RCC 7860 (cell line): ENCODE measurements at regions not wholly inside any gene's neighbourhood (a gene's known extent, or its start where the extent isn't known, plus 50 kb on each side); places are given as distances from the start of the nearest gene placed in this dataset.
"Not testable (repeated sequence)": the region's sequence is repeated elsewhere in the genome, so short reads cannot be mapped to it uniquely, and the experiment has no call there.

ENCODE experiments used
- DNase-seq: peaks from one replicate; pipeline ENCODE4 v3.0.0-alpha.2; 2015; ENCODE audit warnings: low spot score
- FAIRE-seq: peaks from 2 replicates; lab custom pipeline; 2012; peaks lifted over from hg19 to GRCh38; lab: Jason Lieb, UNC

DNA sequence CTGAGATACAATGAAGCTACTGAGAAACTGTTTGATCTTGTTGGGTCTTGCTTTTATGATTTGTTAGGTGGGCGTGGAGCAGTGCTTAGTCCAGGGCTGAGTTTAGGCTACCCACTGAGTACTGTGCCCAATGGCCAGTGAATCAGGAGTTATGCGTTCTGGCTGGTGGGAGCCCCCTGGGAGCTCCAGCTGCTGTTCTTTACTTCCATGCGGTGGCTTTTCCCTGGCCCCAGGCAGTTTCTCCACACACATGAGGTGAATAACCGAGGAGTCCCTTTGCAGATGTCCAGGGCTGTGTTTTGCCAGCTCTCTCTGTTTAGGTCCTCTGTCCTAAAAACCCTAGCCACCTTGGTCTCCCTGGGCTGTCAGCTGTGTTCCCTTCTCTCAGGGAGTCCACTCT lies 106.5 kb downstream of the KLF13 start:
- no peak for DNase-seq
- FAIRE-seq: no peak

GRCh38 chr15:31433574-31433973 lies 106.9 kb downstream of the KLF13 start:
- no peak for DNase-seq
- FAIRE-seq: no peak

GRCh38 chr15:31434275-31434587 lies 107.6 kb downstream of the KLF13 start:
- DNase-seq: no peak
- no peak for FAIRE-seq

- DNase-seq (no peak), FAIRE-seq (no peak)
These were observed 108.1 kb downstream of the KLF13 start for GRCh38 chr15:31434588-31435260.

DNA sequence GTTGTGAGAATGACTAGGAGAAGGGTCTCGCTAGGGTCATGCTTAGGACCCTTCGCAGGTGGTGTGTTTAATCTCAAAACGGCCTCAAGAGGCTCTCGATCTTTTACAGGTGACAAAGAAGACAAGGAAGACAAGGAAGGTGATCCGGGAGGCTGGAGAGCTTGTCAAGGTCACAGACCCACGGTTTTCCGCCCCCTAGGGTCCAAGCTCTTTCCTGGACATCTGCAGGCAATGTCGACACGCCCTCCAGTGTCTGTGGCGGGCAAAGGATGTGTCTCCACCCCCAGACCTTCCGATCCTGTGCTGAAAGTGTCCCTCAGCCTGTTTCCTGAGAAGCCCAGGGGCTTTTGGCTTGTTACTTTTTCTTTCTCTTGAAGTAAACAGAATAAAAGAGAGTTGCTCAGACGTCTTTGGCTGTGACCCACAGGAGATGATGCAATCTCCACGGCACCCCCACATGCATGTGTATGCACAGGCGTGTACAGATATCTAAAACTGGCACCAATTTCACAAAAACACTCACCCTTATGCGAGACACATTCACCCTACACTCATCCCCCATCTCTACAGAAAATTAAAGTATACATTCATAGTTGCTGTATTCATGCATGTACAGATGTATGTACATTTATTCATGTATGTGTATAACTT lies 108.8 kb downstream of the KLF13 start:
- no peak for FAIRE-seq
- no peak for DNase-seq

- no peak for DNase-seq
- no peak for FAIRE-seq
These were observed 109.4 kb downstream of the KLF13 start for GRCh38 chr15:31435912-31436628.

- no peak for FAIRE-seq
- no peak for DNase-seq
These were observed 111.1 kb downstream of the KLF13 start for GRCh38 chr15:31437686-31438085.

DNA sequence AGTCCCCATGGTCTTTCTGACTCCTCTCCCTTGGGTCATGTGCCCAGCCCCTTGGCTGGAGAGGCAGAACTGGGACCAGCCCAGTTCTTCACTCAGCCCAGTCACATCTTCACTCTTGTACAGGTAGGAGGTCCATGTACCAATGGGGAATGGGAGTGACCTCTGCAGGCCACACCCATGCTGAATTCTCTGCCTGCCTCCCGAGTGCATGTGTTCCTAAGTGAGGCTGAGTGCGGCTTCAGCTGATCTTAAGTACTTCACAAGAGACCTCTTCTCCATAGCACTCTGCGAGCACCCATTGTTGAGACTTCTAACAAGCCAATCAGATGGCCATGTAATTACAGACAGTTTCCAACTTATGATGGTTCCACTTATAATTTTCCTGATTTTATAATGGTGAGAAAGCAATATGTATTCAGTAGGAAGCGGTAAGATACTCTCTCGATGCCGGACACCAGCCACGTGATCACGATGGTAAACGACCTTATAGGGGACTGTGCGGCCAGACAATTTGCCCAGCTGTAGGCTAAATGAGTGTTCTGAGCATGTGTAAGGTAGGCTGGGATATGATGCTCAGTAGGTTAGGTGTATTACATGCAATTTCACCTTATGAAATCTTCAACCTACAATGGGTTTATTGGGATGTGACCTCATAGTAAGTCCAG lies 112.1 kb downstream of the KLF13 start:
- no peak for DNase-seq

DNA sequence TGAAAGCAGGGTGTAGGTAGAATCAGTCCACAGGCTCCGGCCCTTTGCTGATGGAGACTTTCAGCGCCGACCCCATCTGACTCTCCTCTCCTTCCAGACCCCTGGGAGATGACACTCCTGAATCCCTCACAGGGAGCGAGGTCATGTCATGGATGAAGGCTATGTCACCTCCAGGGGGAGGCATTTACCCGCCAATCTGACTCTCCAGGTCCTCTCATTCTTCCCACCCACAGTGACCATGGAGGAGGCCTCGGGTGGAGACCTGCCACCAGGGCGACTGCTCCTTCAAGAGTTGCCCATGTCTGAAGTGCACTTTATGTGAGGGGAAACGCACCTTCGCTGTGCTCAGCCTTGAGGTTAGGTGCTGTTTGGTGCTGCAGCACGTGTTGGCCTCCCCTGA lies 112.7 kb downstream of the KLF13 start:
- no peak for FAIRE-seq
- no peak for DNase-seq

More for the DNA sequence above, 112.1 kb downstream of the KLF13 start:
- no peak for FAIRE-seq

- not testable (repeated sequence) for FAIRE-seq, DNase-seq
These were observed 113.6 kb downstream of the KLF13 start for GRCh38 chr15:31440216-31440615.

- no peak for FAIRE-seq
These were observed 114.2 kb downstream of the KLF13 start for GRCh38 chr15:31440754-31441311.

GRCh38 chr15:31442226-31442625 lies 115.6 kb downstream of the KLF13 start:
- FAIRE-seq: no peak
- DNase-seq: no peak

More at GRCh38 chr15:31440754-31441311, 114.2 kb downstream of the KLF13 start:
- no peak for DNase-seq

- DNase-seq (no peak), FAIRE-seq (no peak)
These were observed 116.1 kb downstream of the KLF13 start for GRCh38 chr15:31442699-31443111.

GRCh38 chr15:31444844-31445243 lies 118.2 kb downstream of the KLF13 start:
- no peak for DNase-seq
- no peak for FAIRE-seq

DNA sequence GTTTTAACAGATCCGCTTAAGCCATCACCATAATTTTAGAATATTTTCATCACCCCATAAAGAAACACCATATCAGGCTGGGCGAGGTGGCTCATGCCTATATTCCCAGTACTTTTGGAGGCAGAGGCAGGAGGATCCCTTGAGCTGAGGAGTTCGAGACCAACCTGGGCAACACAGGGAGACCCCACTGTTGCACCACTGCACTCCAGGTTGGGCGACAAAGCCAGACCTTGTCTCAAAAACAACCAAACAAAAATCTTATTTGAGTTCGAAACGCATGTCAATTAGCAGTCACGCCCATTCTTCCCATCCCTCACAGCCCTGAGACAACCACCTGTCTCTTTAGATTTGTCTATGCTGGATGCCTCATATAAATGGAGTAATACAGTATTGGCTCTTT lies 119.9 kb downstream of the KLF13 start:
- DNase-seq (no peak), FAIRE-seq (no peak)

GRCh38 chr15:31447931-31448634 lies 121.4 kb downstream of the KLF13 start:
- DNase-seq: no peak
- FAIRE-seq: no peak

GRCh38 chr15:31448635-31448979 lies 122.0 kb downstream of the KLF13 start:
- no peak for DNase-seq
- FAIRE-seq: no peak

DNA sequence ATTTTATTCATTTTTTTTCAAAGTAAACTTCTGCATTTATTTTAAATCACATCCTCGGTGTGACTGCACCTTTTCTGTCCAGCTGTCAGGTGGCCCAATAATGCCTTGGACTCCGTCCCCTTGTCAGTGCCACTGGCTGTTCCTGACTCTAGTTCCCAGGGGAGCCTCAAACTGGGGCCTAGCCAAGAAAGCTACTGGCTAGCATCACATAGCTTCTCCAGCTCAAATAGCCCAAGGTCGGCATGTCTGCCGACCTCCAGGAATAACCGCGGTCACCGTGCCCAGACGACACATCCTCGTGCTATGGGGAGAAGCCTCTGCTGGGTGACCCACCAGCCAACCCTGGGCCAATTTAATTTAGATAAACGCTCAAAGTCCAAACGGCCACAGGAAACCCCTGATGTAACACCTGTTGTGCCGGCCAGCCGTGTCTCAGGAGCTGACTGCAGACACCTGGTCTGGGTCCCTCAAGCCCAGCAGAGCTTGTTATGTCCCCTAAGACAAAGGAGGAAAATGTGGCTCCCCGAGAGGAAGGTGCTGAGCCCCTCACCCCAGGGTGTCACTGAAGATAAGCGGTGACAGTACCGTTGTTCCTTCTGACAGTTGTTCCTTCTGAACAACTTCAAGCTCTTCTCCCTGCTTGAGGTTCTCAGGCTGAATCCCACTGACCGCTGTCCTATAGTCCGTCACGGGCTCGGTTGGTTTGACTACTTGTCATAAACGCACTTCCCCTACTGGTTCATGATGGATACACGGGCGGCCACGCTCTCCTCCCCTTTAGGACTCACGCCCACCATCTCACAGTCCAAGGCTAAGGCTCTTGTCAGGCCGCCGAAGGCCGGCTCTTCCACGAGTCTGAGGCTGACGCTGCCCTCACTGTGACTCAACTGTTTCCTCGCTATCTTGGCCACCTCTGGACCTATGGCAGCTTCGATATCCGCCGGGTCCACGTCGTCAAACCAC lies 126.2 kb downstream of the KLF13 start:
- DNase-seq (no peak), FAIRE-seq (no peak)

DNA sequence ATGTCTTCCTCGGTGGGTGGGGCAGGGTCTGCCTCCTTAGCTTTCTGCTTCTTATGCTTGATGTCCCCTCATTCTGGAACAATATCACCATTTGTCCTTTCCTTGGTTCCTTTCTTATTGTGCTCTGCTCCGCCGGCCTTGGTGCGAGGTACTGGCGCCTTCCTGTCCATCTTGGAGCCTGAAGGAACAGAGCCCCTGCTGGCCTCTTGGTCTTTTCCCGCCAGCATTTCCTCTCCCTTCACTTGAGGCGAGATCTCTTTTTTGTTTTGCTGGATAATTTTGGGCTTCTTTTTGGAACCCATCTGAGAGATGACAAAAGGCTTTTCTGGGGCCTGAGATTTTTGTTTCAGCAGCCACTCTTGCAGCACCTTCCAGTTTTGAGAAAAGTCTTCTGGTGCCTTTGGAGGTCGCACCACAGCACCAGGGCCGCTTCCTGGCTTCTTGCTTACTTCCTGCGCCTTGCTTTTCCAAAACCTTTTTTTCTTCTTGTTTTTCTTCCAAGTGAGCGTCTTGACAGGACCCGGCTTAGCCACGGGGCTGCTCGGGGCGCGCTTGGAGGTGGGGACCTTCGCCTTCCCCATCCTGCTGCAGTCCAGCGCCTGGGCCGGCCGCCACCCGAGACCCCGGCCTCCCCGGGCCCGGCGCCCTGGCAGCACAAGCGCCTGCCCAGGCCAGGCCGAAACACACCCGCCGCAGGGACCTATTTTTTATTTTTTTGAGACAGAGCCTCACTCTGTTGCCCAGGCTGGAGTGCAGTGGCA lies 127.1 kb downstream of the KLF13 start:
- FAIRE-seq (no peak), DNase-seq (no peak)
